SK-N-MC (cell line): ENCODE measurements at regions not wholly inside any gene's neighbourhood (a gene's known extent, or its start where the extent isn't known, plus 50 kb on each side); places are given as distances from the start of the nearest gene placed in this dataset.
A peak's percentile ranks its signal among the peaks of the same experiment; 100 is the strongest.

Experiments used
- DNase-seq: peaks from one replicate; pipeline ENCODE4 v3.0.0-alpha.2; 2011; ENCODE audit warnings: low read depth, low spot score
- H3K27ac ChIP-seq: fragments of 200-600 bp; sonication (generic); 2 replicates; pipeline ENCODE4 v1.5.1; 2016; ENCODE audit warnings: mixed run types
- H3K36me3 ChIP-seq: fragments of 200-600 bp; sonication (generic); 2 replicates; pipeline ENCODE4 v1.6.1; 2017; ENCODE audit warnings: antibody characterized with exemption, low read length, mixed read lengths; ENCODE audit not compliant: insufficient read depth
- H3K4me3 ChIP-seq: fragments of 200-600 bp; sonication (generic); 2 replicates; pipeline ENCODE4 v1.5.1; 2016
- H3K9ac ChIP-seq: fragments of 200-600 bp; sonication (generic); 2 replicates; pipeline ENCODE4 v1.8.0; 2017; ENCODE audit warnings: mixed run types, mixed read lengths; ENCODE audit not compliant: insufficient read length
- H3K9me3 ChIP-seq: fragments of 200-600 bp; sonication (generic); 2 replicates; pipeline ENCODE4 v1.6.1; 2017; ENCODE audit warnings: low read depth, mild to moderate bottlenecking, antibody characterized with exemption, low read length, moderate library complexity, mixed read lengths
- EZH2 ChIP-seq: fragments of 200-600 bp; sonication (generic); IDR thresholded peaks from one replicate; pipeline ENCODE4 v1.6.1; 2017; ENCODE audit warnings: antibody characterized with exemption
- FOXP2 ChIP-seq: optimal IDR thresholded peaks from 2 replicates; pipeline ENCODE3; 2011; ENCODE audit warnings: mild to moderate bottlenecking, moderate library complexity; ENCODE audit not compliant: insufficient read depth; ENCODE audit errors: extremely low read length, control extremely low read depth
- POLR2AphosphoS5 ChIP-seq: IDR thresholded peaks from 2 replicates; pipeline ENCODE4 v1.6.1; 2012; ENCODE audit warnings: mild to moderate bottlenecking, low read depth, low read length, borderline replicate concordance

DNA sequence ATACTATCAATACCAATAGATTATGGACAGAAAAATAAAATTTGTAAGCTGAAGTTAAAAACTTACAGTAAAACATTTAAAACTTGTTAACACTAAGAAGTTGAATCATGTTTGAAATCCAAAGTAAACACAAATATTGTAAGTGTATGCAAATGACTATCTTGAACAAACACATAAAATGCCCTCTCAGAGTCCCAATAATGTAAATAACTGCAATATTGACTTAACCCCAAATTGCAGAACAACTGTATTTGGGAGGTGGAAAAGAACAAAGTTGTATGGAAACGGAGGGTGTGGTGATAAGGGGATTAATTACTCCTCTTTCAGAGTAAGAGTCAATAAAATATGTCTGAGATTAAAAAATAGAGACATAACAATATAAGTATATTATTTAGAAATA, 140.0 kb upstream of the NOL4 start:
- TF ChIP-seq FOXP2 (no peak), EZH2 (no peak), POLR2AphosphoS5 (no peak)
- DNase-seq = no peak

GRCh38 chr18:34370704-34371395, 146.1 kb upstream of the NOL4 start:
- TF ChIP-seq EZH2 = no peak
- TF ChIP-seq FOXP2 = no peak
- no peak for TF ChIP-seq POLR2AphosphoS5
- H3K4me3 ChIP-seq = peak overlapping the region; percentile 24; the same call in 1 of the 2 replicates
- no peak for DNase-seq
- no peaks in the 10 kb centered on the region for H3K36me3 ChIP-seq
- H3K27ac ChIP-seq = peak overlapping the region; percentile 21
- no peak overlapping the region for H3K9ac ChIP-seq
- no peaks in the 10 kb centered on the region for H3K9me3 ChIP-seq

More for the DNA sequence above, 140.0 kb upstream of the NOL4 start:
- Histone ChIP-seq H3K27ac (no peak overlapping the region), H3K4me3 (no peak overlapping the region), H3K9ac (no peak overlapping the region), H3K9me3 (no peaks in the 10 kb centered on the region), H3K36me3 (no peaks in the 10 kb centered on the region)

- Histone ChIP-seq H3K27ac (no peak overlapping the region), H3K9me3 (no peaks in the 10 kb centered on the region), H3K36me3 (no peaks in the 10 kb centered on the region), H3K9ac (no peak overlapping the region), H3K4me3 (no peak overlapping the region)
- no peak for DNase-seq
- TF ChIP-seq POLR2AphosphoS5 (no peak), EZH2 (no peak), FOXP2 (no peak)
Observed at GRCh38 chr18:34380326-34380725, 155.6 kb upstream of the NOL4 start.

DNA sequence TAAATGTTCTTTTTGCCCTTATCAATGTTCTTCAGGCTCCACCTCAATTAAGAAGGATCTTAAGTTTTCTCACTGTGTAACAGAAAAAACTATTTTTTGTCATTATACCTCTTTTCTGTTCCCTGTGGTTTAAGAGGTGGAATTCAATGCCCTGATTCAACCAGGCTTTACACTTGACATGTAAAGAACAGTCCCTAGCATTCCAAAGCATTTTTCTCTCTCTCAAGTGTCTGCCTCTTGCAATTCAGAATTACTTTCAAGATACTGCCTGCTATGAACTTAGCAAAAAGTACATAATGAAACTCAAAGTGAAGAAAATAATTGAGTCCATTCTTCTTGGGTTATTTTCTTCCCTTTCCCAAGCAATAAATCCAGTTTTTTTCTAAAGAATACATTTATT, 160.6 kb upstream of the NOL4 start:
- DNase-seq = no peak
- Histone ChIP-seq H3K9me3 (no peaks in the 10 kb centered on the region), H3K27ac (no peak overlapping the region), H3K9ac (no peak overlapping the region), H3K36me3 (no peaks in the 10 kb centered on the region), H3K4me3 (no peak overlapping the region)
- no peak for TF ChIP-seq EZH2
- no peak for TF ChIP-seq POLR2AphosphoS5
- no peak for TF ChIP-seq FOXP2

DNA sequence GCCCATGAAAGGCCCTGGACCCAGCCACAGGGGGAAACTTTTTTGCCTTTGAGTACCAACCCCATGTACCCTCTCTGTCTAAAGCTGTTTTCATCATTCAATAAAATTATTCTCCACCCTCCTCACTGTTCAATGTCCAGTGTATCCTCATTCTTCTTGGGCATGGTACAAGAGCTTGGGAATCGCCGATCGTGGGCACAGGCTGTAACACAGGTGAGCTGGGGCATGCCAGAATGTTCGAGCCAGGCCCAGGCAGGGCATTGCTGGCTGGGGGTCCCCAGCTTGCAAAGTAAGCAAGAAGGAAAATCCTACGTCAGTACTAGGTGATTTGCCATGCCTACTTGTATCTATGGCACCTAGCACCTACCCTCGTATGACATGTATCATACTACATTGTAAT, 162.1 kb upstream of the NOL4 start:
- no peak for DNase-seq
- TF ChIP-seq EZH2 (no peak), FOXP2 (no peak), POLR2AphosphoS5 (no peak)
- Histone ChIP-seq H3K27ac (no peak overlapping the region), H3K36me3 (no peaks in the 10 kb centered on the region), H3K9ac (no peak overlapping the region), H3K4me3 (no peak overlapping the region), H3K9me3 (no peaks in the 10 kb centered on the region)

- Histone ChIP-seq H3K4me3 (no peak overlapping the region), H3K36me3 (no peaks in the 10 kb centered on the region), H3K9ac (no peak overlapping the region), H3K27ac (no peak overlapping the region), H3K9me3 (no peaks in the 10 kb centered on the region)
- DNase-seq = no peak
- no peak for TF ChIP-seq POLR2AphosphoS5
- TF ChIP-seq FOXP2 = no peak
- TF ChIP-seq EZH2 = no peak
Observed at GRCh38 chr18:34397286-34397896, 172.7 kb upstream of the NOL4 start.

DNA sequence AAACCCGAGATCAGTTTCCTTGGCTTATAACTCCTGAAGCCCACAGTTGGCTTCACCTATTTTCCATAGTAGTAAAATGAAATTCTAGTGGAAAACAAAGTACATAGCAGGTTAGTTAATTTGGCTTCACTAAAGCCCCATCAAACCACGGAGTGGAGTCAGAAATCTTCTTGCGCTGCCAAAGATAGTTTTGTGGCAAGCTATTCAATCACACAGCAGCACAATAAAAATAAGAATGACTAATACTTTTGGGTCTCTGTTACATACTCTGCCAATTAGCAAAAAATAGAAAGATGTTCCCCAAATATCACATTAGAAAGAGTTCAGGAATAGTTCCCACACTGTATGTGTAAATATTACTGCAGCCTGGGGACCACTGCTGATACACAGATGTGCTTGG, 175.2 kb upstream of the NOL4 start:
- Histone ChIP-seq H3K27ac (no peak overlapping the region), H3K4me3 (no peak overlapping the region), H3K36me3 (no peaks in the 10 kb centered on the region), H3K9me3 (no peaks in the 10 kb centered on the region), H3K9ac (no peak overlapping the region)
- no peak for TF ChIP-seq EZH2
- TF ChIP-seq POLR2AphosphoS5 = no peak
- TF ChIP-seq FOXP2 = no peak
- DNase-seq = no peak

DNA sequence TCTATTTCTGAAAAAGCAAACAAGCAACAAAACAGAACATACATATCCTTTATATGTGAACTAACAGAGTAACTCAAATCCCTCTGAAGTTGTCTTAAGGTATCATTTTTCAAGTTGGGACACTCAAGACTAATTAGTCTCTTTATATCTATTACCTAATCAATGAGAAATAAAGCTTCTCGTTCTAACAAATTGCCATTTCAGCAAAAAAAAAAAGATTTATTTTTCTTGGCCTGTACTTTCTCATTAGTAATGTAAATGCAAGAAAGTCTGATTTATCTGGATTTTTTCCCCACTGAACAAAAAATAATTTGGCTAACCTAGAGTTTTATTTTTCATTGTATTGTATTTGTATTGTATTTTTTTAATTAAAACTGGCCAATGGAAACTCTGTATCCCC, 176.1 kb upstream of the NOL4 start:
- H3K4me3 ChIP-seq = no peak overlapping the region
- TF ChIP-seq FOXP2 (no peak), POLR2AphosphoS5 (no peak), EZH2 (no peak)
- no peaks in the 10 kb centered on the region for H3K36me3 ChIP-seq
- no peak for DNase-seq
- no peak overlapping the region for H3K27ac ChIP-seq
- no peaks in the 10 kb centered on the region for H3K9me3 ChIP-seq
- H3K9ac ChIP-seq = no peak overlapping the region
